22Rv1 (cell line): ENCODE measurements at regions not wholly inside any gene's neighbourhood (a gene's known extent, or its start where the extent isn't known, plus 50 kb on each side); places are given as distances from the start of the nearest gene placed in this dataset.

ENCODE experiments used
- ZFX ChIP-seq: fragments of 450-650 bp; IDR thresholded peaks from 2 replicates; pipeline ENCODE4 v1.6.1; 2017; ENCODE audit warnings: antibody characterized with exemption, borderline replicate concordance
- TF ChIP-seq, protein P1 (sequence below): fragments of 450-650 bp; IDR thresholded peaks from 2 replicates; pipeline ENCODE4 v1.5.1; 2017; ENCODE audit warnings: mild to moderate bottlenecking

DNA sequence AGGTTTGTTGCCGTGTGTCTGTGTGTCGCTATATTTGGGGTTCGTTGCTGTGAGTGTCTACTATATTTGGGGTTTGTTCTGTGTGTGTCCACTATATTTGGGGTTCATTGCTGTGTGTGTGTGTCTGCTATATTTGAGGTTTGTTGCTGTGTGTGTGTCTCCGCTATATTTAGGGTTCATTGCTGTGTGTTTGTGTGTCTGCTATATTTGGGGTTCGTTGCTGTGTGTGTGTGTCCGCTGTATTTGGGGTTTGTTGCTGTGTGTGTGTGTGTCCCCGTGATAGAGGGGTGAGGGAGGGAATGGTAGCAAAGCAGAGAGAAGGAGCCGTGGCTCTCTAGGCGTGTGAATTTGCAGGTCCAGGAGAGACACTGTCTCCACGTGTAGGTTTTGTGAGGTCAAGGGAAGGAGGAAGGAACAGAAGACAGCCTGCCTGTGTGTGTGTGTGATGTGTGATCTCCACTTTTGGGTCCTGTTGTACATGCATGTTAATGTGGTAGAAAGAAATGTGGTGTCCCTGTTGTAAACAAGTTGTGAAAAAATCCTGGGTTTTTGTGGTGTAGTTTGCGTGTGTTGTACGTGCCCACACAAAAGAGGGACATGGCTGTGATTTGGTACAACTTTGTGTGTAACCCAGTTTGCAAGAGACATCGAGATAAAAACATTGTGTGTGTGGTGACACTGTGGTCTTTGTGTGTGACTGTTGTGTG, 56.3 kb upstream of the ECE1 start:
- TF ChIP-seq, protein P1, sequence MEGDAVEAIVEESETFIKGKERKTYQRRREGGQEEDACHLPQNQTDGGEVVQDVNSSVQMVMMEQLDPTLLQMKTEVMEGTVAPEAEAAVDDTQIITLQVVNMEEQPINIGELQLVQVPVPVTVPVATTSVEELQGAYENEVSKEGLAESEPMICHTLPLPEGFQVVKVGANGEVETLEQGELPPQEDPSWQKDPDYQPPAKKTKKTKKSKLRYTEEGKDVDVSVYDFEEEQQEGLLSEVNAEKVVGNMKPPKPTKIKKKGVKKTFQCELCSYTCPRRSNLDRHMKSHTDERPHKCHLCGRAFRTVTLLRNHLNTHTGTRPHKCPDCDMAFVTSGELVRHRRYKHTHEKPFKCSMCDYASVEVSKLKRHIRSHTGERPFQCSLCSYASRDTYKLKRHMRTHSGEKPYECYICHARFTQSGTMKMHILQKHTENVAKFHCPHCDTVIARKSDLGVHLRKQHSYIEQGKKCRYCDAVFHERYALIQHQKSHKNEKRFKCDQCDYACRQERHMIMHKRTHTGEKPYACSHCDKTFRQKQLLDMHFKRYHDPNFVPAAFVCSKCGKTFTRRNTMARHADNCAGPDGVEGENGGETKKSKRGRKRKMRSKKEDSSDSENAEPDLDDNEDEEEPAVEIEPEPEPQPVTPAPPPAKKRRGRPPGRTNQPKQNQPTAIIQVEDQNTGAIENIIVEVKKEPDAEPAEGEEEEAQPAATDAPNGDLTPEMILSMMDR: no peak
- no peak for TF ChIP-seq ZFX
